SK-N-SH (cell line): ENCODE measurements at regions not wholly inside any gene's neighbourhood (a gene's known extent, or its start where the extent isn't known, plus 50 kb on each side); places are given as distances from the start of the nearest gene placed in this dataset.

ENCODE experiments used
- CTCF ChIA-PET: fragments of 300-600, 350-600 bp; formaldehyde crosslinking; extraction: SDS; loops from one replicate; lab custom pipeline; 2021; lab: Yijun Ruan, JAX
- POLR2A ChIA-PET: fragments of 350-600 bp; sonication (Branson Sonifier 250); formaldehyde crosslinking; extraction: SDS; loops from one replicate; lab custom pipeline; 2020; ENCODE audit warnings: antibody characterized with exemption, inconsistent platforms; lab: Yijun Ruan, JAX
- DNase-seq: peaks from one replicate; pipeline ENCODE4 v3.0.0; 2012
- H2AFZ ChIP-seq: fragments of 200-600 bp; sonication (generic); 2 replicates; pipeline ENCODE4 v1.8.1; 2016; ENCODE audit warnings: antibody characterized with exemption, mild to moderate bottlenecking, low read depth
- H3F3A ChIP-seq: fragments of 200-600 bp; sonication (generic); replicated peaks from 2 replicates; pipeline ENCODE3; 2016; ENCODE audit warnings: antibody characterized with exemption, mild to moderate bottlenecking; ENCODE audit not compliant: insufficient read depth
- H3K27ac ChIP-seq, 2 experiments: fragments of 200-500 bp in 1 of 2; fragments of 200-600 bp in 1 of 2; sonication (Bioruptor generic) in 1 of 2; sonication (generic), shearing (Covaris generic) in 1 of 2; 2 replicates each; pipeline versions ENCODE4 v1.5.1 to v1.6.1; 2014 to 2016; ENCODE audit warnings: low read depth in 2 of 2, inconsistent platforms in 1 of 2, low read length in 1 of 2, mild to moderate bottlenecking in 1 of 2, mixed read lengths in 1 of 2
- H3K27me3 ChIP-seq: fragments of 200-600 bp; sonication (generic), shearing (Covaris generic); 2 replicates; pipeline ENCODE4 v1.6.1; 2016; ENCODE audit warnings: mixed run types; ENCODE audit not compliant: insufficient read depth
- H3K36me3 ChIP-seq, 2 experiments: fragments of 200-500 bp in 1 of 2; fragments of 200-600 bp in 1 of 2; sonication (Bioruptor generic) in 1 of 2; sonication (generic) in 1 of 2; replicated peaks in 1 of 2; 2 replicates each; pipeline versions ENCODE3 to v1.5.1; 2014 to 2016; ENCODE audit warnings: low read length in 1 of 2, mild to moderate bottlenecking in 1 of 2; ENCODE audit not compliant: insufficient read depth in 2 of 2, control insufficient read depth in 1 of 2
- H3K4me1 ChIP-seq, 2 experiments: fragments of 200-500 bp in 1 of 2; fragments of 200-600 bp in 1 of 2; sonication (Bioruptor generic) in 1 of 2; sonication (generic), shearing (Covaris generic) in 1 of 2; 2 replicates each; pipeline versions ENCODE4 v1.5.1 to v1.6.1; 2014 to 2016; ENCODE audit warnings: low read depth in 1 of 2, low read length in 1 of 2, mixed run types in 1 of 2; ENCODE audit not compliant: insufficient read depth in 2 of 2, control insufficient read depth in 1 of 2
- H3K4me2 ChIP-seq: fragments of 200-600 bp; sonication (generic), shearing (Covaris generic); 2 replicates; pipeline ENCODE4 v1.6.1; 2017; ENCODE audit warnings: mixed run types
- H3K4me3 ChIP-seq, 2 experiments: fragments of 200-500 bp in 1 of 2; fragments of 200-600 bp in 1 of 2; sonication (Bioruptor generic) in 1 of 2; sonication (generic), shearing (Covaris generic) in 1 of 2; 2 replicates each; pipeline versions ENCODE4 v1.5.1 to v1.8.1; 2014 to 2016; ENCODE audit warnings: low read depth in 2 of 2, inconsistent platforms in 1 of 2, low read length in 1 of 2, mild to moderate bottlenecking in 1 of 2, mixed read lengths in 1 of 2, moderate library complexity in 1 of 2
- H3K79me2 ChIP-seq: fragments of 200-600 bp; sonication (generic); 2 replicates; pipeline ENCODE4 v1.8.1; 2017; ENCODE audit warnings: mild to moderate bottlenecking; ENCODE audit not compliant: insufficient read depth
- H3K9ac ChIP-seq: fragments of 200-600 bp; sonication (generic); 2 replicates; pipeline ENCODE4 v1.6.1; 2017; ENCODE audit warnings: mixed run types
- H3K9me2 ChIP-seq: fragments of 200-600 bp; sonication (generic); 2 replicates; pipeline ENCODE4 v1.6.1; 2017; ENCODE audit warnings: mixed run types
- H3K9me3 ChIP-seq: fragments of 200-600 bp; sonication (generic); 2 replicates; pipeline ENCODE4 v1.6.1; 2017; ENCODE audit warnings: mixed run types, mild to moderate bottlenecking, moderate library complexity
- H4K20me1 ChIP-seq: fragments of 200-600 bp; sonication (generic); 2 replicates; pipeline ENCODE4 v1.6.1; 2017; ENCODE audit warnings: mild to moderate bottlenecking, mixed run types; ENCODE audit not compliant: insufficient read depth
- CHD2 ChIP-seq: fragments of 150-350 bp; IDR thresholded peaks from 2 replicates; pipeline ENCODE4 v1.6.1; 2018; ENCODE audit warnings: low read length; ENCODE audit not compliant: partially characterized antibody
- FOSL2 ChIP-seq: IDR thresholded peaks from 2 replicates; pipeline ENCODE4 v1.4.0; 2012; ENCODE audit warnings: low read depth, mild to moderate bottlenecking, moderate library complexity, borderline replicate concordance
- FOXJ3 ChIP-seq: sonication (generic); formaldehyde crosslinking; IDR thresholded peaks from 2 replicates; pipeline ENCODE4 v1.5.1; 2020; ENCODE audit warnings: mild to moderate bottlenecking, missing genetic modification reagents
- FOXM1 ChIP-seq: IDR thresholded peaks from 2 replicates; pipeline ENCODE4 v1.4.0; 2012; ENCODE audit warnings: low read depth, mild to moderate bottlenecking
- GABPA ChIP-seq: IDR thresholded peaks from 2 replicates; pipeline ENCODE4 v1.4.0; 2012; ENCODE audit warnings: low read depth, mild to moderate bottlenecking
- IRF3 ChIP-seq: fragments of 150-350 bp; IDR thresholded peaks from 2 replicates; pipeline ENCODE4 v1.6.1; 2016; ENCODE audit warnings: mild to moderate bottlenecking, low read depth, low read length
- JUND ChIP-seq: IDR thresholded peaks from 2 replicates; pipeline ENCODE4 v1.4.0; 2012
- MEF2A ChIP-seq: IDR thresholded peaks from 2 replicates; pipeline ENCODE4 v1.4.0; 2012; ENCODE audit warnings: low read depth, borderline replicate concordance
- MXI1 ChIP-seq: IDR thresholded peaks from 2 replicates; pipeline ENCODE4 v1.6.1; 2012; ENCODE audit warnings: mild to moderate bottlenecking, low read depth, low read length, improper control_type of control experiment
- NFIC ChIP-seq: IDR thresholded peaks from 2 replicates; pipeline ENCODE4 v1.4.0; 2012; ENCODE audit warnings: borderline replicate concordance
- NRF1 ChIP-seq: IDR thresholded peaks from 2 replicates; pipeline ENCODE4 v1.6.1; 2012; ENCODE audit warnings: low read depth, mild to moderate bottlenecking, low read length
- PBX3 ChIP-seq: IDR thresholded peaks from 2 replicates; pipeline ENCODE4; 2012
- POLR2AphosphoS5 ChIP-seq: IDR thresholded peaks from 2 replicates; pipeline ENCODE4 v1.6.1; 2012; ENCODE audit warnings: low read depth, low read length
- RAD21 ChIP-seq: IDR thresholded peaks from 2 replicates; pipeline ENCODE4 v1.6.1; 2012; ENCODE audit warnings: mild to moderate bottlenecking, low read length
- RCOR1 ChIP-seq: fragments of 150-350 bp; IDR thresholded peaks from 2 replicates; pipeline ENCODE4 v1.6.1; 2017; ENCODE audit warnings: antibody characterized with exemption, low read length
- REST ChIP-seq: IDR thresholded peaks from 2 replicates; pipeline ENCODE4 v1.6.1; 2012; ENCODE audit warnings: mild to moderate bottlenecking, low read depth, low read length, moderate library complexity
- RFX5 ChIP-seq: IDR thresholded peaks from 2 replicates; pipeline ENCODE4 v1.6.1; 2012; ENCODE audit warnings: mild to moderate bottlenecking, improper control_type of control experiment, low read length
- SIN3A ChIP-seq: IDR thresholded peaks from 2 replicates; pipeline ENCODE4 v1.6.1; 2012; ENCODE audit warnings: low read depth, mild to moderate bottlenecking, low read length, moderate library complexity, borderline replicate concordance
- TAF1 ChIP-seq: IDR thresholded peaks from 2 replicates; pipeline ENCODE4 v1.6.1; 2012; ENCODE audit warnings: low read depth, mild to moderate bottlenecking, low read length, moderate library complexity, borderline replicate concordance
- ZBTB33 ChIP-seq: IDR thresholded peaks from 2 replicates; pipeline ENCODE4 v1.4.0; 2012; ENCODE audit warnings: low read depth, borderline replicate concordance
- WGBS: methylation state at CpG from one replicate; pipeline ENCODE4 v1.1.6; 2017; ENCODE audit warnings: low lambda C conversion rate; 5-methylcytosine and 5-hydroxymethylcytosine counted together
- TF ChIP-seq, protein P1 (sequence below): IDR thresholded peaks from 2 replicates; pipeline ENCODE4 v1.4.0; 2012; ENCODE audit warnings: low read depth, borderline replicate concordance

DNA sequence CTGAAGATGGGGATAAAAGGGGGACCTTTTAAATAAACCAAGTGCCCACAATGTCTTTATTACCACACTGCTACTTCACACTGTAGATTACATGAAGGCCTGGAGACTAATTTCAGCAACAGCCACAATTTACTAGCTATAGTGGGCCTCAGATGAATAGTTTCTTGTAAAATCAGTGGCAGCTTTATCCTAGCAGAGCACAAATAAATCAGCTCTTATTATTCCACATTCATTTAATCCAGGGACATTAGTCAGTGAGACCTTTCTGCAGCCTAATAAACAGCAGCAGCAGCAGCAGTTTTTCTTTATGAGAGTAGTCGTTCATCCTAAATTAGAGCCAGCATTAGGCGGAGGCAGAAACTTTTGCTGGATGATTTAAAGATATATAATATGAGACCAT, 542.3 kb downstream of the PSAT1 start (continued):
- TF ChIP-seq REST = no peak
- no peak for TF ChIP-seq POLR2AphosphoS5
- no peak for TF ChIP-seq SIN3A
- no peak for TF ChIP-seq FOXM1
- no peak for TF ChIP-seq ZBTB33
- no peak for TF ChIP-seq RAD21

DNA sequence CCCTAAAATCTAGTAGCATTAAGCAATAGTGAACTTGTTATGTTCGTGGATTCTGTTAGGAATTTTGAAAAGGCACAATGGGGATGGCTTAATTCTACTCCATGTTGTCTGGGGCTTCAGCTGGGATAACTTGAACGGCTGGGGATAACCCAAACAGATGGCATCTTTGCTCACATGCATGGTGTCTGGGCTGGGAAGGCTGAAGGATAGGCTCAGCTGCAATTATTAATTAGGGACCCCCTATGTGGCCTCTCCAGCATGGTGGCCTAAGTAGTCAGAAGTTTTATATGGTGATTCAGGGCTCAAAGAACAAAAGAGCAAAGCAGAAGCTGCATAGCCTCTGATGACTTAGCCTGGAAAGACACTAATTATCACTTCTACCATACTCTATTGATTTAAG, 551.1 kb downstream of the PSAT1 start:
- DNase-seq = no peak
- 84% methylated on average over 2 of the region's 2 CpGs for WGBS
- H3K27me3 ChIP-seq = no peaks in the 10 kb centered on the region
- no peak overlapping the region for H3K9ac ChIP-seq
- no peak for TF ChIP-seq NRF1
- TF ChIP-seq MXI1 = no peak
- TF ChIP-seq RFX5 = no peak
- no peak for TF ChIP-seq JUND
- TF ChIP-seq PBX3 = no peak
- TF ChIP-seq RAD21 = no peak
- TF ChIP-seq IRF3 = no peak
- TF ChIP-seq RCOR1 = no peak
- TF ChIP-seq, protein P1, sequence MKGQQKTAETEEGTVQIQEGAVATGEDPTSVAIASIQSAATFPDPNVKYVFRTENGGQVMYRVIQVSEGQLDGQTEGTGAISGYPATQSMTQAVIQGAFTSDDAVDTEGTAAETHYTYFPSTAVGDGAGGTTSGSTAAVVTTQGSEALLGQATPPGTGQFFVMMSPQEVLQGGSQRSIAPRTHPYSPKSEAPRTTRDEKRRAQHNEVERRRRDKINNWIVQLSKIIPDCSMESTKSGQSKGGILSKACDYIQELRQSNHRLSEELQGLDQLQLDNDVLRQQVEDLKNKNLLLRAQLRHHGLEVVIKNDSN = no peak
- TF ChIP-seq NFIC = no peak
- TF ChIP-seq GABPA = no peak
- TF ChIP-seq MEF2A = no peak
- TF ChIP-seq TAF1 = no peak
- TF ChIP-seq FOXJ3 (CRISPR knock-in tag) = no peak
- no peak for TF ChIP-seq CHD2
- TF ChIP-seq FOSL2 = no peak
- no peaks in the 10 kb centered on the region for H3K4me1 ChIP-seq
- ChIA-PET CTCF (interaction anchor here (1.1 kb wide), 1 partner anchor 16 kb away, joined by 3 read pairs; no protein-coding TSS in a partner anchor), POLR2A (no interaction called here)
- H3K79me2 ChIP-seq = no peaks in the 10 kb centered on the region
- H3F3A ChIP-seq = no peaks in the 10 kb centered on the region
- H3K27ac ChIP-seq = no peak overlapping the region
- H3K4me2 ChIP-seq = no peak overlapping the region
- peaks cover 24% of the 10 kb centered on the region; the same call in 1 of the 2 replicates for H3K9me3 ChIP-seq
- H3K36me3 ChIP-seq = peaks cover 0 to 7% of the 10 kb centered on the region in 2 experiments
- no peaks in the 10 kb centered on the region for H4K20me1 ChIP-seq
- no peak overlapping the region for H3K4me3 ChIP-seq
- H2AFZ ChIP-seq = no peak overlapping the region
- H3K9me2 ChIP-seq = no peaks in the 10 kb centered on the region
